Heart left ventricle (tissue), 13 donors: ENCODE measurements at regions not wholly inside any gene's neighbourhood (a gene's known extent, or its start where the extent isn't known, plus 50 kb on each side); places are given as distances from the start of the nearest gene placed in this dataset.

Experiments
- CTCF ChIP-seq, 12 donors: fragments of 200-600 bp; sonication (generic) in 4 of 12; IDR thresholded peaks; one replicate each; pipeline versions ENCODE4 v1.5.0 to v1.8.0; 2018 to 2022; ENCODE audit warnings: antibody characterized with exemption in 12 of 12, mild to moderate bottlenecking in 5 of 12
- POLR2A ChIP-seq, 2 donors: fragments of 450-650 bp; IDR thresholded peaks; one replicate each; pipeline ENCODE4 v1.6.1; 2017; ENCODE audit warnings: antibody characterized with exemption in 2 of 2, mild to moderate bottlenecking in 2 of 2, moderate library complexity in 2 of 2
- donor health status: ischemic (EF 13 %, LVEDD 7.1; RV severe dilation, severe dysfunction).
- donor health status: DM: no; HTN: yes; CAD: no.
- donor health status: DM: no; HTN: no; CAD: no.
- donor health status: ischemic (EF 25% LVEDD 6.9; RV normal size, moderate dysfunction).
- donor health status: ischemic (EF 25% LVEDD 5.7; RV mildly dilated, moderate dysfunction).
- donor health status: ischemic (EF 35%, LVEDD 5.7; RV mildly dilated, moderate dysfunction).
- donor health status: nonischemic (EF 11% LVEDD 7.7; RV severe dilation, severe dysfunction).
- donor health status: DM: yes; HTN: yes; CAD: no.
- donor health status: PGD.
- donor health status: ischemic (EF 29% LVEDD 5.4; RV normal size, mild dysfunction).
- donor health status: nonischemic (EF 23%, LVEDD 6.1; RV moderate dilation, normal function).

- TF ChIP-seq CTCF (IDR thresholded peaks at IDR 0.05) (no peak), POLR2A (IDR thresholded peaks at IDR 0.05) (no peak)
Measured at GRCh38 chr5:89260254-89260653, 377.3 kb upstream of the MEF2C start.
